GOT3 (cell line): ENCODE measurements at regions not wholly inside any gene's neighbourhood (a gene's known extent, or its start where the extent isn't known, plus 50 kb on each side); places are given as distances from the start of the nearest gene placed in this dataset.
"Not testable (repeated sequence)": the region's sequence is repeated elsewhere in the genome, so short reads cannot be mapped to it uniquely, and the experiment has no call there.

Experiments used
- DNase-seq: peaks from one replicate; lab custom pipeline; 2025; ENCODE audit warnings: mixed read lengths; lab: John Stamatoyannopoulos, UW

- no peak for DNase-seq
Observed at GRCh38 chr6:76776876-76777275, 686.4 kb downstream of the HTR1B start.

- no peak for DNase-seq
Observed at GRCh38 chr6:76774781-76775384, 688.4 kb downstream of the HTR1B start.

- DNase-seq = no peak
Observed at GRCh38 chr6:76772951-76773350, 690.3 kb downstream of the HTR1B start.

- no peak for DNase-seq
Observed at GRCh38 chr6:76771059-76771634, 692.1 kb downstream of the HTR1B start.

- no peak for DNase-seq
Observed at GRCh38 chr6:76770281-76770680, 693.0 kb downstream of the HTR1B start.

- DNase-seq = no peak
Observed at GRCh38 chr6:76768556-76768955, 694.7 kb downstream of the HTR1B start.

GRCh38 chr6:76764057-76764456 lies 691.6 kb upstream of the IMPG1 start:
- DNase-seq = no peak

GRCh38 chr6:76752841-76753240 lies 680.4 kb upstream of the IMPG1 start:
- no peak for DNase-seq

GRCh38 chr6:76745388-76745787 lies 672.9 kb upstream of the IMPG1 start:
- not testable (repeated sequence) for DNase-seq

- DNase-seq = not testable (repeated sequence)
Observed at GRCh38 chr6:76744151-76744720, 671.8 kb upstream of the IMPG1 start.

GRCh38 chr6:76742919-76743318 lies 670.5 kb upstream of the IMPG1 start:
- DNase-seq = no peak

- DNase-seq = no peak
Observed at GRCh38 chr6:76719449-76719848, 647.0 kb upstream of the IMPG1 start.

GRCh38 chr6:76708641-76709331 lies 636.3 kb upstream of the IMPG1 start:
- DNase-seq = no peak

GRCh38 chr6:76707630-76708029 lies 635.2 kb upstream of the IMPG1 start:
- no peak for DNase-seq

GRCh38 chr6:76706631-76707030 lies 634.2 kb upstream of the IMPG1 start:
- no peak for DNase-seq

- no peak for DNase-seq
Observed at GRCh38 chr6:76706086-76706485, 633.6 kb upstream of the IMPG1 start.

GRCh38 chr6:76703786-76704185 lies 631.3 kb upstream of the IMPG1 start:
- no peak for DNase-seq

- DNase-seq = no peak
Observed at GRCh38 chr6:76703285-76703684, 630.8 kb upstream of the IMPG1 start.

GRCh38 chr6:76702187-76702586 lies 629.7 kb upstream of the IMPG1 start:
- DNase-seq = no peak

- no peak for DNase-seq
Observed at GRCh38 chr6:76701610-76702009, 629.1 kb upstream of the IMPG1 start.

- no peak for DNase-seq
Observed at GRCh38 chr6:76697585-76697984, 625.1 kb upstream of the IMPG1 start.

GRCh38 chr6:76694795-76695194 lies 622.3 kb upstream of the IMPG1 start:
- no peak for DNase-seq

- DNase-seq = no peak
Observed at GRCh38 chr6:76684875-76685274, 612.4 kb upstream of the IMPG1 start.
